MCF 10A (cell line): ENCODE measurements at regions not wholly inside any gene's neighbourhood (a gene's known extent, or its start where the extent isn't known, plus 50 kb on each side); places are given as distances from the start of the nearest gene placed in this dataset.

Experiments
- BruUV-seq: library from RNA; stranded (reverse); fragments of 400-500 nt; replicated peaks from 2 replicates; lab custom pipeline; 2021; lab: Mats Ljungman, UMichigan
- CTCF ChIA-PET: fragments of 300-600 bp; sonication (Branson Sonifier 250); formaldehyde crosslinking; extraction: SDS; loops from one replicate; lab custom pipeline; 2021; ENCODE audit warnings: antibody characterized with exemption, inconsistent platforms; lab: Yijun Ruan, JAX
- POLR2A ChIA-PET: fragments of 300-600, 350-650 bp; sonication (Branson Sonifier 250); formaldehyde crosslinking; extraction: SDS; loops from one replicate; lab custom pipeline; 2020; ENCODE audit warnings: antibody characterized with exemption, inconsistent platforms; lab: Yijun Ruan, JAX
- DNase-seq: peaks from one replicate; pipeline ENCODE4 v3.0.0-alpha.2; 2018; ENCODE audit not compliant: unreplicated experiment
- H3K27ac Mint-ChIP-seq: one replicate; pipeline ENCODE4 v1.8.0; 2022; ENCODE audit warnings: mild to moderate bottlenecking, low read depth, mixed read lengths; ENCODE audit not compliant: unreplicated experiment
- H3K27me3 Mint-ChIP-seq: one replicate; pipeline ENCODE4 v1.8.0; 2022; ENCODE audit warnings: mixed read lengths; ENCODE audit not compliant: insufficient read depth, unreplicated experiment
- H3K36me3 Mint-ChIP-seq: one replicate; pipeline ENCODE4 v1.8.0; 2022; ENCODE audit warnings: mild to moderate bottlenecking, moderate library complexity, mixed read lengths; ENCODE audit not compliant: insufficient read depth, unreplicated experiment
- H3K4me1 Mint-ChIP-seq: one replicate; pipeline ENCODE4 v1.8.0; 2022; ENCODE audit warnings: mixed read lengths; ENCODE audit not compliant: insufficient read depth, unreplicated experiment
- H3K4me3 Mint-ChIP-seq: one replicate; pipeline ENCODE4 v1.8.0; 2022; ENCODE audit warnings: mild to moderate bottlenecking, moderate library complexity, mixed read lengths; ENCODE audit not compliant: unreplicated experiment
- H3K9me3 Mint-ChIP-seq: one replicate; pipeline ENCODE4 v1.8.0; 2022; ENCODE audit warnings: mixed read lengths; ENCODE audit not compliant: unreplicated experiment
- intact Hi-C: fragments of 100-400 bp; cut with micrococcal nuclease; formaldehyde crosslinking; loops from 2 replicates; pipeline ENCODE4 v1.14.1; 2022
- TF ChIP-seq, protein P1 (sequence below): fragments of 200-600 bp; IDR thresholded peaks from one replicate; pipeline ENCODE4 v1.8.0; 2022; ENCODE audit warnings: antibody characterized with exemption, mild to moderate bottlenecking; ENCODE audit not compliant: unreplicated experiment

DNA sequence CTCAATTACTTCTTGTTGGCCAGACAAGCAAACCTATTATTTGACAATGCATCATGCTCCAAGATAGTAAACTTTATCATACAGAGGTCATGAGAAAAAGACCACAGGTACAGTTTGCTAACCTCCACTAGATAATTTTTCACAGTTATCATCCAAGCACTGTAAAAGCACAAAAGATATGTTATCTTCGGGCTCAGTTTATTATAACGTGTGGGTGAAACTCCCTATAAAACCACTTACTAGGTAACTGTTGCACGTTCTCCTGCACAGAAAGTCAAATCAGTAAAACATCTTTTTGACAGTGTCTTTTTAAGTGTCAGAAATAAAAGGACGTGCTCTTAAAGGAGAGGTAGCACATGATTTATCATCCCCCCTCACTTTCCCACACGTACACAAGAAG, 94.7 kb upstream of the BCL11A start:
- TF ChIP-seq, protein P1, sequence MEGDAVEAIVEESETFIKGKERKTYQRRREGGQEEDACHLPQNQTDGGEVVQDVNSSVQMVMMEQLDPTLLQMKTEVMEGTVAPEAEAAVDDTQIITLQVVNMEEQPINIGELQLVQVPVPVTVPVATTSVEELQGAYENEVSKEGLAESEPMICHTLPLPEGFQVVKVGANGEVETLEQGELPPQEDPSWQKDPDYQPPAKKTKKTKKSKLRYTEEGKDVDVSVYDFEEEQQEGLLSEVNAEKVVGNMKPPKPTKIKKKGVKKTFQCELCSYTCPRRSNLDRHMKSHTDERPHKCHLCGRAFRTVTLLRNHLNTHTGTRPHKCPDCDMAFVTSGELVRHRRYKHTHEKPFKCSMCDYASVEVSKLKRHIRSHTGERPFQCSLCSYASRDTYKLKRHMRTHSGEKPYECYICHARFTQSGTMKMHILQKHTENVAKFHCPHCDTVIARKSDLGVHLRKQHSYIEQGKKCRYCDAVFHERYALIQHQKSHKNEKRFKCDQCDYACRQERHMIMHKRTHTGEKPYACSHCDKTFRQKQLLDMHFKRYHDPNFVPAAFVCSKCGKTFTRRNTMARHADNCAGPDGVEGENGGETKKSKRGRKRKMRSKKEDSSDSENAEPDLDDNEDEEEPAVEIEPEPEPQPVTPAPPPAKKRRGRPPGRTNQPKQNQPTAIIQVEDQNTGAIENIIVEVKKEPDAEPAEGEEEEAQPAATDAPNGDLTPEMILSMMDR, result no peak
- H3K9me3 Mint-ChIP-seq, result no peaks in the 10 kb centered on the region
- H3K4me1 Mint-ChIP-seq, result no peaks in the 10 kb centered on the region
- no peak overlapping the region for H3K27ac Mint-ChIP-seq
- DNase-seq, result no peak
- CTCF ChIA-PET, result interaction anchor here (2.3 to 4.7 kb wide), 2 partner anchors 66 to 87 kb away, joined by 8 to 20 read pairs; no protein-coding TSS in a partner anchor
- intact Hi-C loops, result no loop called here
- no peaks in the 10 kb centered on the region for H3K36me3 Mint-ChIP-seq
- no peak overlapping the region for H3K4me3 Mint-ChIP-seq
- no TSS peak for BruUV-seq
- POLR2A ChIA-PET, result no interaction called here
- peaks cover 14% of the 10 kb centered on the region for H3K27me3 Mint-ChIP-seq

DNA sequence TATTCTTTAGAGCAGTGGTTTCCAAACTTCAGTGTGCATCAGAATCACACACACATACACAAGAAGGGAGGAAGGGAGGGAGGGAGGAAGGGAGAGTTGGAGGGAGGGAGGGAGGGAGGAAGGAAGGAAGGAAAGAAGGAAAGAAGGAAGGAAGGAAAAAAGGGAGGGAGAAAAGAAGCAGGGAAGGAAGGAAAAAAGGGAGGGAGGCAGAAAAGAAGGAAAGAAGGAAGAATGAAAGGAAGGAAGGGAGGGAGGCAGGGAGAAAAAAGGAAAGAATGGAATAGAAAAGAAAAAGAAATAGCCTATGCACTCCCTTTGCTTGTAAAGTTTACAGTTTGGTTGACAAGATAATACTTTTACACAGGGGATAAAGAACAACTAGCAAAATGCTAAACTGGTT, 96.3 kb upstream of the BCL11A start:
- TF ChIP-seq, protein P1, result no peak
- DNase-seq, result no peak
- no peak overlapping the region for H3K4me3 Mint-ChIP-seq
- ChIA-PET CTCF (interaction anchor here (0.6 to 4.7 kb wide), 3 partner anchors 11 to 1332 kb away, joined by 3 to 20 read pairs (median 3); no protein-coding TSS in a partner anchor), POLR2A (interaction anchor here (0.6 kb wide), 1 partner anchor 11 kb away, joined by 3 read pairs; no protein-coding TSS in a partner anchor)
- H3K36me3 Mint-ChIP-seq, result no peaks in the 10 kb centered on the region
- BruUV-seq, result no TSS peak
- H3K9me3 Mint-ChIP-seq, result no peaks in the 10 kb centered on the region
- intact Hi-C loops, result no loop called here
- H3K4me1 Mint-ChIP-seq, result no peaks in the 10 kb centered on the region
- H3K27ac Mint-ChIP-seq, result no peak overlapping the region
- peaks cover 26% of the 10 kb centered on the region for H3K27me3 Mint-ChIP-seq

DNA sequence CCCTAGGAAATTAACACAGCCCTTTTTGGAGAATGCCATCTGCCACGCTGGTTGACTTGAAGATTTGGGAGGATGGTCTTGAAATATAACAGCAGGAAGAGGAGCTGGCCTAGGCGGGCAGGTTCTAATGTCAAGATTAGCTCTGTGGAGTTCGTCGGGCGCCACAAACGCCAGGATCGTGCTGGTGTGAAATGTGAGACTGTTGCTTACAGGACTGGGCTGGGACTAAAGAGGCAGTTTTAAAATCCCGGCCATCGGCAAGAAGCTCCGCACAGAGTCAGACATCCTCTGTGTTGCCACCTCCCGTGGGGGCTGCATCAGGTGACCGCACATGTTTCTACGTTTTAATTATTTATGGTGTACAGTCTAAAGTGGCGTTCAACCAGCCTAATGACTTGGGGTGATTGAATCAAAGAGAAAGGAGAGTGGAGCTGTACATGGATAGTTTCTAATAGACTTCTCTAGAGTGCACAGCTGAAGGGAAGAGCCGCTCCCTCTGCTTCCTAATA, 99.4 kb upstream of the BCL11A start:
- DNase-seq, result no peak
- Mint-ChIP-seq H3K9me3 (no peaks in the 10 kb centered on the region), H3K4me1 (no peaks in the 10 kb centered on the region), H3K36me3 (no peaks in the 10 kb centered on the region), H3K27me3 (peaks cover 26% of the 10 kb centered on the region), H3K4me3 (no peak overlapping the region), H3K27ac (no peak overlapping the region)
- CTCF ChIA-PET, result interaction anchor here (9.1 kb wide), 1 partner anchor 9 kb away, joined by 44 read pairs; no protein-coding TSS in a partner anchor
- TF ChIP-seq, protein P1, result no peak
- BruUV-seq, result no TSS peak
- intact Hi-C loops, result no loop called here
- POLR2A ChIA-PET, result no interaction called here

DNA sequence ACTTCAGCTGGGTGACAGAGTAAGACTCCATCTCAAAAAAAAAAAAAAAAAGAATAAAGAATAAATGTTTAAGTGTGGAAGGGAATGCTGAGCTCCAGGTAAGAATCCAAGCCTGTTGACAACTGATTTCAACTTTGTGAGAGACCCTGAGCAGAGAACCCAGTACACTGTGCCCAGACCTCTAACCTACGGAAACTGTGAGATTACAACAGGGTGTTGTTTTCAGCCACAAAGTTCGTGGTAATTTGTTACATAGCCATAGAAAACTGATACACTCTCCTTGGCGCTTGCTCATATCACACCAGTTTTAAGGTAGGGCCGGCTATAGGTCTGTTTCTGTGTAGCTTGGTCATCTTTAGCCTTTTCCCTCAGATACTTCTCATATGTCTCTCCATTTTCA, 98.4 kb upstream of the PAPOLG start:
- intact Hi-C loops, result no loop called here
- ChIA-PET CTCF (interaction anchor here (0.6 to 9.1 kb wide), 6 partner anchors 10 to 346 kb away, joined by 3 to 44 read pairs (median 6); no protein-coding TSS in a partner anchor), POLR2A (no interaction called here)
- no peak overlapping the region for H3K27ac Mint-ChIP-seq
- H3K36me3 Mint-ChIP-seq, result no peaks in the 10 kb centered on the region
- DNase-seq, result no peak
- no TSS peak for BruUV-seq
- no peaks in the 10 kb centered on the region for H3K4me1 Mint-ChIP-seq
- no peaks in the 10 kb centered on the region for H3K9me3 Mint-ChIP-seq
- peaks cover 42% of the 10 kb centered on the region for H3K27me3 Mint-ChIP-seq
- TF ChIP-seq, protein P1, result no peak
- H3K4me3 Mint-ChIP-seq, result no peak overlapping the region
